Left ventricle myocardium inferior (tissue), 1 donor: ENCODE measurements at regions not wholly inside any gene's neighbourhood (a gene's known extent, or its start where the extent isn't known, plus 50 kb on each side); places are given as distances from the start of the nearest gene placed in this dataset.

Source experiments
- DNase-seq: peaks from one replicate; pipeline ENCODE4 v3.0.0-alpha.2; 2020
- H3K27ac ChIP-seq: fragments of 200-600 bp; replicated peaks from 2 replicates; pipeline ENCODE4 v1.8.0; 2021
- H3K27me3 ChIP-seq: fragments of 200-600 bp; 2 replicates; pipeline ENCODE4 v1.8.0; 2021; ENCODE audit warnings: low read depth
- H3K36me3 ChIP-seq: fragments of 200-600 bp; 2 replicates; pipeline ENCODE4 v1.8.0; 2021
- H3K4me1 ChIP-seq: fragments of 200-600 bp; 2 replicates; pipeline ENCODE4 v1.8.0; 2021
- H3K4me3 ChIP-seq: fragments of 200-600 bp; 2 replicates; pipeline ENCODE4 v1.8.0; 2021; ENCODE audit warnings: mild to moderate bottlenecking, moderate library complexity
- H3K9me3 ChIP-seq: fragments of 200-600 bp; replicated peaks from 2 replicates; pipeline ENCODE4 v1.8.0; 2021
- intact Hi-C: fragments of 100-400 bp; cut with micrococcal nuclease; formaldehyde crosslinking; loops from one replicate; pipeline ENCODE4 v1.11.0; 2022
- TF ChIP-seq, protein P1 (sequence below): fragments of 200-600 bp; IDR thresholded peaks from 2 replicates; pipeline ENCODE4 v1.8.0; 2021; ENCODE audit warnings: antibody characterized with exemption, mild to moderate bottlenecking, borderline replicate concordance
- donor health status: DM: no; HTN: yes; CAD: no; lungs with severe emphysema.

DNA sequence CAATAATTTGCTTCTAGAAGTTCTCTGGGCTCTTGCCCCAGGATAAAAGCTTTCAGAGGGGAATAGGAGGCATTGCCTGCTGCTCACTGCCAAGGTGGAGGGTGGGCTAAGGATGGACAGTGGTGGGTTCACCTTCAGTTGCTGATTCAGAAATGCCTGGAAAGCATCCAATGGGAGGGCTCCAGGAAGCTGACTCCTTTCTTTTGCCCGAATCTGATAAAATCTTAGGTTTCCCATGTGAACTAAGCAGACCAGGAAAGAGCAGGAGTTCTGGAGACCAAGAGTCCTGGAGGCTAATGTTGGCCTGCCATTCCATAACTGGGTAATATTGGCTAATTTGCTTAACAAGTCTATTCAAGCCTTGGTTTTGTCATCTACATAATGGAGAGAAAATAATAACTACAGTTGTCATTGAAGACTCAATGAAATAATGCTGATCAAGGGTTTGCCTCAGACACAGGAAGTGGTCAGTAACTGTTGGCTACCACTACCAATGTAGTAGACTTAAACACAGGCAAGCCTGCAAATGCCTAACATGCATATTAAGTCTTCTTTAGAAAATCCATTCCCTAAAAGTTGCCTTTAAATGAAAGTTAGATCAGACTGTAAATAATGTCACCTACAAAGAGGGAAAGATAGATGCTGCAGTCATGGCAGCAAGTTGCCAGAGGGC, 528.4 kb upstream of the NBEA start:
- intact Hi-C loops: no loop called here
- Histone ChIP-seq H3K27me3 (no peaks in the 10 kb centered on the region), H3K36me3 (no peaks in the 10 kb centered on the region), H3K9me3 (no peaks in the 10 kb centered on the region), H3K4me3 (no peak overlapping the region), H3K4me1 (peaks cover 32% of the 10 kb centered on the region), H3K27ac (no peak overlapping the region)
- TF ChIP-seq, protein P1, sequence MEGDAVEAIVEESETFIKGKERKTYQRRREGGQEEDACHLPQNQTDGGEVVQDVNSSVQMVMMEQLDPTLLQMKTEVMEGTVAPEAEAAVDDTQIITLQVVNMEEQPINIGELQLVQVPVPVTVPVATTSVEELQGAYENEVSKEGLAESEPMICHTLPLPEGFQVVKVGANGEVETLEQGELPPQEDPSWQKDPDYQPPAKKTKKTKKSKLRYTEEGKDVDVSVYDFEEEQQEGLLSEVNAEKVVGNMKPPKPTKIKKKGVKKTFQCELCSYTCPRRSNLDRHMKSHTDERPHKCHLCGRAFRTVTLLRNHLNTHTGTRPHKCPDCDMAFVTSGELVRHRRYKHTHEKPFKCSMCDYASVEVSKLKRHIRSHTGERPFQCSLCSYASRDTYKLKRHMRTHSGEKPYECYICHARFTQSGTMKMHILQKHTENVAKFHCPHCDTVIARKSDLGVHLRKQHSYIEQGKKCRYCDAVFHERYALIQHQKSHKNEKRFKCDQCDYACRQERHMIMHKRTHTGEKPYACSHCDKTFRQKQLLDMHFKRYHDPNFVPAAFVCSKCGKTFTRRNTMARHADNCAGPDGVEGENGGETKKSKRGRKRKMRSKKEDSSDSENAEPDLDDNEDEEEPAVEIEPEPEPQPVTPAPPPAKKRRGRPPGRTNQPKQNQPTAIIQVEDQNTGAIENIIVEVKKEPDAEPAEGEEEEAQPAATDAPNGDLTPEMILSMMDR: no peak
- DNase-seq: no peak

GRCh38 chr13:34414616-34415015, 527.5 kb upstream of the NBEA start:
- H3K9me3 ChIP-seq: no peaks in the 10 kb centered on the region
- intact Hi-C loops: no loop called here
- no peaks in the 10 kb centered on the region for H3K27me3 ChIP-seq
- H3K4me1 ChIP-seq: peaks cover 23% of the 10 kb centered on the region
- TF ChIP-seq, protein P1: no peak
- H3K4me3 ChIP-seq: no peak overlapping the region
- no peak for DNase-seq
- no peak overlapping the region for H3K27ac ChIP-seq
- no peaks in the 10 kb centered on the region for H3K36me3 ChIP-seq

- H3K36me3 ChIP-seq: no peaks in the 10 kb centered on the region
- H3K27ac ChIP-seq: no peak overlapping the region
- intact Hi-C loops: no loop called here
- peaks cover 7% of the 10 kb centered on the region for H3K4me1 ChIP-seq
- H3K9me3 ChIP-seq: no peaks in the 10 kb centered on the region
- no peaks in the 10 kb centered on the region for H3K27me3 ChIP-seq
- no peak overlapping the region for H3K4me3 ChIP-seq
- TF ChIP-seq, protein P1: no peak
- DNase-seq: peak; percentile 71
These were observed 525.1 kb upstream of the NBEA start for GRCh38 chr13:34416971-34417380.

DNA sequence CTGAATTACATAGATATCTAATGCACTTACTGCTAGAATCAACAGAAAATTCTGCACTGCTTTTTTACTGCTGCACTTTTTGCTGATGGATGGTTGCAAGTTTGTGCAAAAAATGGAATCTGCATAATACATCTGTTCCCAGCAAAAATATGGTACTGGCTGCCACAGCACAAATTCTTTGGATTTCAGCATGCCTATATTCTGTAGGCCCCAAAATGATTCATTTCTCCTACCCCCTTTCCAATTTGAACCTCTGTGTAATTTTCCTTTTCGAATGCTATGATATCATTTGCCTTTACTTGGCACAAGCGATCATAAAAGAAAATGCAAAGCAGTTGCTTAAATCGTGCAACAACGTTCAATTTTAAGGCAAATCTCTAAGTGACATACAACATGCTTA, 524.2 kb upstream of the NBEA start:
- H3K4me3 ChIP-seq: no peak overlapping the region
- TF ChIP-seq, protein P1: no peak
- intact Hi-C loops: no loop called here

DNA sequence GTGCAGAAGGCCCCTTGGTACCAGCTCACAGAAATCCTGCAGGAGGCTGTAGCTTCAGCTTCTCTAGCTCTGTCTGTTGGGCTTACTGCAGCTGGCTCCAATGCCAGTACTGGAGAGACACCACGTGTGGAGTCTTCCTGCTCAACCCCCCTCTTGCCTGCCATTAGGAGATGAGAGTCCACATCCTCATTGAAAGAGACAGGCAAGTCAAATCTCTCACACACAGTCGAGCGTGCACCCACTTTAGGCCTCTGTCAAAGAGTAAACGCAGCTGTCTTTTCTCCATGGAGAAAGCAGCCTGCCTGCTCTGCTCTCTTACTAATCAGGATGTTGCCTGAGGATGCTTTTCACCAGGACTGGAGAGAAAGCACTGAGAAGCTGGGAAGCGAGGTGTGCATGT, 523.0 kb upstream of the NBEA start:
- Histone ChIP-seq H3K27ac (no peak overlapping the region), H3K4me1 (peaks cover 7% of the 10 kb centered on the region), H3K9me3 (no peaks in the 10 kb centered on the region), H3K36me3 (no peaks in the 10 kb centered on the region), H3K27me3 (no peaks in the 10 kb centered on the region), H3K4me3 (no peak overlapping the region)
- TF ChIP-seq, protein P1: no peak
- intact Hi-C loops: no loop called here
- no peak for DNase-seq

More for the DNA sequence above, 524.2 kb upstream of the NBEA start:
- Histone ChIP-seq H3K27me3 (no peaks in the 10 kb centered on the region), H3K9me3 (no peaks in the 10 kb centered on the region), H3K36me3 (no peaks in the 10 kb centered on the region), H3K27ac (no peak overlapping the region), H3K4me1 (peaks cover 7% of the 10 kb centered on the region)
- DNase-seq: no peak
